Daoy (cell line): ENCODE measurements at regions not wholly inside any gene's neighbourhood (a gene's known extent, or its start where the extent isn't known, plus 50 kb on each side); places are given as distances from the start of the nearest gene placed in this dataset.

Experiments used
- DNase-seq: peaks from one replicate; pipeline ENCODE4 v3.0.0-alpha.2; 2015; ENCODE audit warnings: low read depth

GRCh38 chr6:65852369-65852852 is 145.4 kb upstream of the EYS start:
- no peak for DNase-seq

GRCh38 chr6:65830151-65830550 is 123.1 kb upstream of the EYS start:
- DNase-seq: no peak

- DNase-seq: no peak
Observed at GRCh38 chr6:65819152-65819551, 112.1 kb upstream of the EYS start.

- DNase-seq: no peak
Observed at GRCh38 chr6:65818576-65818975, 111.5 kb upstream of the EYS start.

GRCh38 chr6:65816991-65817390 is 110.0 kb upstream of the EYS start:
- DNase-seq: no peak

- no peak for DNase-seq
Observed at GRCh38 chr6:65814071-65814470, 107.0 kb upstream of the EYS start.

GRCh38 chr6:65803186-65803585 is 96.2 kb upstream of the EYS start:
- no peak for DNase-seq

- no peak for DNase-seq
Observed at GRCh38 chr6:65799389-65799788, 92.4 kb upstream of the EYS start.

- DNase-seq: no peak
Observed at GRCh38 chr6:65798280-65799014, 91.4 kb upstream of the EYS start.

GRCh38 chr6:65790666-65791065 is 83.6 kb upstream of the EYS start:
- DNase-seq: no peak

GRCh38 chr6:65787787-65788186 is 80.8 kb upstream of the EYS start:
- DNase-seq: peak; percentile 59

- no peak for DNase-seq
Observed at GRCh38 chr6:65786815-65787214, 79.8 kb upstream of the EYS start.

- DNase-seq: no peak
Observed at GRCh38 chr6:65780691-65781090, 73.7 kb upstream of the EYS start.

GRCh38 chr6:65776332-65776731 is 69.3 kb upstream of the EYS start:
- DNase-seq: no peak

- no peak for DNase-seq
Observed at GRCh38 chr6:65771946-65772345, 64.9 kb upstream of the EYS start.

- DNase-seq: no peak
Observed at GRCh38 chr6:65761890-65762289, 54.9 kb upstream of the EYS start.

GRCh38 chr6:65760285-65760684 is 53.3 kb upstream of the EYS start:
- no peak for DNase-seq
